ENCODE measurements at regions not wholly inside any gene's neighbourhood (a gene's known extent, or its start where the extent isn't known, plus 50 kb on each side); places are given as distances from the start of the nearest gene placed in this dataset.

GRCh38 chr9:73719660-73720059, 568.0 kb downstream of the ANXA1 start:
- Histone ChIP-seq H3K27ac (ENCODE audit: low read depth in 1 of 3, low read length in 2 of 3) (no peak overlapping the region), H3K36me3 (ENCODE audit: control insufficient read depth in 3 of 3, insufficient read depth in 2 of 3, low read depth in 1 of 3, low read length in 3 of 3) (no peaks in the 10 kb centered on the region), H3K9me3 (ENCODE audit: control insufficient read depth in 2 of 2, insufficient read depth in 1 of 2, low read depth in 1 of 2, low read length in 1 of 2) (peaks cover 0 to 7% of the 10 kb centered on the region in 2 donors), H3K4me1 (ENCODE audit: control insufficient read depth in 3 of 3, insufficient read depth in 2 of 3, low read depth in 1 of 3, low read length in 2 of 3) (no peaks in the 10 kb centered on the region), H3K4me3 (ENCODE audit: low read depth in 1 of 3, low read length in 3 of 3) (no peak overlapping the region), H3K27me3 (ENCODE audit: control insufficient read depth in 3 of 3, insufficient read depth in 3 of 3, low read length in 3 of 3) (no peaks in the 10 kb centered on the region)
- 48 to 72% (median 61%) methylated on average over 1 of the region's 1 CpG for WGBS, 3 donors
- no peak for FAIRE-seq
- DNase-seq: no peak

DNA sequence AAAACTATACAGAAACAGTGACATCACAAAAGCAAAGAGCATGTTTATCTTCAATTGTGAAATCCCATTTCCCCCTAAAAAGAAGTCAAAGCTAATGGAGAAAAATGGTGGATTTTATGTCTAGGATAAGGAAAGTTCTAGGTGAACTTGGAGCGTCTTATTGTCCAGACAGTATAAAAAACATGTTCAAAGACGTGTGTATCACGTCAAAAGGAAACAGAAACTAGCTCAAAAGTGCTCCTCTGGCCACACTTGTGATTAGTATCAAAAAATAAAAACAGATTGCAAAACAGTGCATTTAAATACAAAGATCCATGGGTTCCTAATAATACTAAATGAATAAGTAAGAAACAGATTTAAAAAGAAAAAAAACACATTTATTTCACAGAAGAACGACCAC, 568.9 kb downstream of the ANXA1 start:
- Histone ChIP-seq H3K4me3 (ENCODE audit: low read depth in 1 of 3, low read length in 3 of 3) (no peak overlapping the region), H3K9me3 (ENCODE audit: control insufficient read depth in 2 of 2, insufficient read depth in 1 of 2, low read depth in 1 of 2, low read length in 1 of 2) (peaks cover 0 to 7% of the 10 kb centered on the region in 2 donors), H3K4me1 (ENCODE audit: control insufficient read depth in 3 of 3, insufficient read depth in 2 of 3, low read depth in 1 of 3, low read length in 2 of 3) (no peaks in the 10 kb centered on the region), H3K36me3 (ENCODE audit: control insufficient read depth in 3 of 3, insufficient read depth in 2 of 3, low read depth in 1 of 3, low read length in 3 of 3) (no peaks in the 10 kb centered on the region), H3K27me3 (ENCODE audit: control insufficient read depth in 3 of 3, insufficient read depth in 3 of 3, low read length in 3 of 3) (no peaks in the 10 kb centered on the region), H3K27ac (ENCODE audit: low read depth in 1 of 3, low read length in 2 of 3) (no peak overlapping the region)
- FAIRE-seq: no peak
- DNase-seq: no peak
- WGBS, 3 donors: 53 to 69% (median 56%) methylated on average over 4 of the region's 4 CpGs

- WGBS, 3 donors: 58 to 68% (median 59%) methylated on average over 2 of the region's 2 CpGs
- FAIRE-seq: no peak
- H3K4me1 ChIP-seq (ENCODE audit: control insufficient read depth in 3 of 3, insufficient read depth in 2 of 3, low read depth in 1 of 3, low read length in 2 of 3): no peaks in the 10 kb centered on the region
Measured at GRCh38 chr9:73736270-73736669, 584.6 kb downstream of the ANXA1 start.

DNA sequence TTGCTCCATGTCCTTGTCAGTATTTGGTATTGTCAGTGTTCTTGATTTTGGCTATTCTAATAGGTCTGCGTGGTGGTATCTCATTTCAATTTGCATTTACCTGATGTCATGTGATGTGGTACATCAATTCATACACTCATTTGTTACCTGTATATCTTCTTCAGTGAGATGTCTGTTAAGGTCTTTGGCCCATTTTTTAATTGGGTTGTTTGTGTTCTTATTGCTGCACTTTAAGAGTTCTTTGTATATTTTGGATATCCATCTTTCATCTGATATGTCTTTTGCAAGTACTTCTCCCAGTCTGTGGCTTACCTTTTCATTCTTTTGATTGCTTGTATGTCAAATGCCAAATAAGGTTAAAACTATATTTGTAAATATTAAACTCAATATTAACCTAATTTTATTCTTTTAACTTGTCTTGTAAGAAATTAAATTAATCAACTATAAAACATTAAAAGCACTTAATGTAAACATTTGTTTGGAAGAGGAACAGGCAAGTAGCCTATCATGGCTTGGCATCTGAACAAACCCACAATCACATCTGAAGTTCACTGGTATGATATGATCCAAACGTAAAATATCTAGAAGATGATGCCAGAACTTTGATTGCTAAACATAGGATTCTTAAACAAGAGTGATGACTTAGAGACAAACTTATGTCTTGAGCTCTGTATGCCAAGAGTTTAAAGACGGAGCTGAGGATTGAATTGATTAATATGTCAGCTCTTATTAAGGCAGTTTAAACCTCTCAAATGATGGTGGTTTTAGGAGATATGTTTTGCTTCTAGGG, 587.3 kb downstream of the ANXA1 start:
- WGBS, 3 donors: 67 to 75% (median 74%) methylated on average over 3 of the region's 3 CpGs
- Histone ChIP-seq H3K36me3 (ENCODE audit: control insufficient read depth in 3 of 3, insufficient read depth in 2 of 3, low read depth in 1 of 3, low read length in 3 of 3) (no peaks in the 10 kb centered on the region), H3K4me1 (ENCODE audit: control insufficient read depth in 3 of 3, insufficient read depth in 2 of 3, low read depth in 1 of 3, low read length in 2 of 3) (no peaks in the 10 kb centered on the region), H3K4me3 (ENCODE audit: low read depth in 1 of 3, low read length in 3 of 3) (no peak overlapping the region), H3K27me3 (ENCODE audit: control insufficient read depth in 3 of 3, insufficient read depth in 3 of 3, low read length in 3 of 3) (no peaks in the 10 kb centered on the region), H3K9me3 (ENCODE audit: control insufficient read depth in 2 of 2, insufficient read depth in 1 of 2, low read depth in 1 of 2, low read length in 1 of 2) (no peaks in the 10 kb centered on the region), H3K27ac (ENCODE audit: low read depth in 1 of 3, low read length in 2 of 3) (no peak overlapping the region)
- DNase-seq (no peak), FAIRE-seq (no peak)

More at GRCh38 chr9:73736270-73736669, 584.6 kb downstream of the ANXA1 start:
- Histone ChIP-seq H3K27me3 (ENCODE audit: control insufficient read depth in 3 of 3, insufficient read depth in 3 of 3, low read length in 3 of 3) (no peaks in the 10 kb centered on the region), H3K9me3 (ENCODE audit: control insufficient read depth in 2 of 2, insufficient read depth in 1 of 2, low read depth in 1 of 2, low read length in 1 of 2) (no peaks in the 10 kb centered on the region), H3K4me3 (ENCODE audit: low read depth in 1 of 3, low read length in 3 of 3) (no peak overlapping the region), H3K36me3 (ENCODE audit: control insufficient read depth in 3 of 3, insufficient read depth in 2 of 3, low read depth in 1 of 3, low read length in 3 of 3) (no peaks in the 10 kb centered on the region), H3K27ac (ENCODE audit: low read depth in 1 of 3, low read length in 2 of 3) (no peak overlapping the region)
- no peak for DNase-seq

GRCh38 chr9:73741316-73741715, 589.7 kb downstream of the ANXA1 start:
- Histone ChIP-seq H3K4me1 (ENCODE audit: control insufficient read depth in 3 of 3, insufficient read depth in 2 of 3, low read depth in 1 of 3, low read length in 2 of 3) (no peaks in the 10 kb centered on the region), H3K27me3 (ENCODE audit: control insufficient read depth in 3 of 3, insufficient read depth in 3 of 3, low read length in 3 of 3) (no peaks in the 10 kb centered on the region), H3K4me3 (ENCODE audit: low read depth in 1 of 3, low read length in 3 of 3) (no peak overlapping the region), H3K9me3 (ENCODE audit: control insufficient read depth in 2 of 2, insufficient read depth in 1 of 2, low read depth in 1 of 2, low read length in 1 of 2) (no peaks in the 10 kb centered on the region), H3K36me3 (ENCODE audit: control insufficient read depth in 3 of 3, insufficient read depth in 2 of 3, low read depth in 1 of 3, low read length in 3 of 3) (no peaks in the 10 kb centered on the region), H3K27ac (ENCODE audit: low read depth in 1 of 3, low read length in 2 of 3) (no peak overlapping the region)
- no peak for FAIRE-seq
- WGBS, 3 donors: 20 to 44% (median 24%) methylated on average over 1 of the region's 1 CpG
- DNase-seq: no peak

GRCh38 chr9:73742412-73742811, 590.7 kb downstream of the ANXA1 start:
- Histone ChIP-seq H3K9me3 (ENCODE audit: control insufficient read depth in 2 of 2, insufficient read depth in 1 of 2, low read depth in 1 of 2, low read length in 1 of 2) (no peaks in the 10 kb centered on the region), H3K36me3 (ENCODE audit: control insufficient read depth in 3 of 3, insufficient read depth in 2 of 3, low read depth in 1 of 3, low read length in 3 of 3) (no peaks in the 10 kb centered on the region), H3K27ac (ENCODE audit: low read depth in 1 of 3, low read length in 2 of 3) (no peak overlapping the region), H3K4me1 (ENCODE audit: control insufficient read depth in 3 of 3, insufficient read depth in 2 of 3, low read depth in 1 of 3, low read length in 2 of 3) (no peaks in the 10 kb centered on the region), H3K27me3 (ENCODE audit: control insufficient read depth in 3 of 3, insufficient read depth in 3 of 3, low read length in 3 of 3) (no peaks in the 10 kb centered on the region), H3K4me3 (ENCODE audit: low read depth in 1 of 3, low read length in 3 of 3) (no peak overlapping the region)
- no peak for FAIRE-seq
- WGBS, 3 donors: 71 to 85% (median 73%) methylated on average over 3 of the region's 3 CpGs
- DNase-seq: no peak

GRCh38 chr9:73743826-73744225, 592.2 kb downstream of the ANXA1 start:
- no peak for DNase-seq
- FAIRE-seq: no peak
- 13 to 45% (median 20%) methylated on average over 1 of the region's 1 CpG for WGBS, 3 donors

DNA sequence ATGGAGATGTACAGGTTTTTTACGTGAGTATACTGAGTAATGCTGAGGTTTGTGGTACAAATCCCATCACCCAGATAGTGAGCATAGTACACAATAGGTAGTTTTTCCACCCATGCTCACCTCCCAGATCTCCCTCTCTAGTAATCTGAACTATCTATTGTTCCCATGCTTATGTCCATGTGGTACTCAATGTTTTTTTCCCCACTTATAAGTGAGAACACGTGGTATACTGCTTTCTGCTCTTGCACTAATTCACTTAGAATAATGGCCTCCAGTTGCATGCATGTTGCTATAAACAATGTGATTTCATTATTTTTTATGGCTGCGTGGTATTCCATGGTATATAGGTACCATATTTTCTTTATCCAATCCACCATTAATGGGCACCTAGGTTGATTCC, 593.9 kb downstream of the ANXA1 start:
- Histone ChIP-seq H3K9me3 (ENCODE audit: control insufficient read depth in 2 of 2, insufficient read depth in 1 of 2, low read depth in 1 of 2, low read length in 1 of 2) (no peaks in the 10 kb centered on the region), H3K36me3 (ENCODE audit: control insufficient read depth in 3 of 3, insufficient read depth in 2 of 3, low read depth in 1 of 3, low read length in 3 of 3) (no peaks in the 10 kb centered on the region), H3K4me3 (ENCODE audit: low read depth in 1 of 3, low read length in 3 of 3) (no peak overlapping the region), H3K27me3 (ENCODE audit: control insufficient read depth in 3 of 3, insufficient read depth in 3 of 3, low read length in 3 of 3) (no peaks in the 10 kb centered on the region), H3K27ac (ENCODE audit: low read depth in 1 of 3, low read length in 2 of 3) (no peak overlapping the region), H3K4me1 (ENCODE audit: control insufficient read depth in 3 of 3, insufficient read depth in 2 of 3, low read depth in 1 of 3, low read length in 2 of 3) (no peaks in the 10 kb centered on the region)
- DNase-seq: no peak
- 80 to 90% (median 83%) methylated on average over 3 of the region's 3 CpGs for WGBS, 3 donors
- no peak for FAIRE-seq

More at GRCh38 chr9:73743826-73744225, 592.2 kb downstream of the ANXA1 start:
- H3K36me3 ChIP-seq (ENCODE audit: control insufficient read depth in 3 of 3, insufficient read depth in 2 of 3, low read depth in 1 of 3, low read length in 3 of 3): no peaks in the 10 kb centered on the region
- no peaks in the 10 kb centered on the region for H3K4me1 ChIP-seq (ENCODE audit: control insufficient read depth in 3 of 3, insufficient read depth in 2 of 3, low read depth in 1 of 3, low read length in 2 of 3)
- H3K27me3 ChIP-seq (ENCODE audit: control insufficient read depth in 3 of 3, insufficient read depth in 3 of 3, low read length in 3 of 3): no peaks in the 10 kb centered on the region
- H3K4me3 ChIP-seq (ENCODE audit: low read depth in 1 of 3, low read length in 3 of 3): no peak overlapping the region
- H3K27ac ChIP-seq (ENCODE audit: low read depth in 1 of 3, low read length in 2 of 3): no peak overlapping the region
- H3K9me3 ChIP-seq (ENCODE audit: control insufficient read depth in 2 of 2, insufficient read depth in 1 of 2, low read depth in 1 of 2, low read length in 1 of 2): no peaks in the 10 kb centered on the region

DNA sequence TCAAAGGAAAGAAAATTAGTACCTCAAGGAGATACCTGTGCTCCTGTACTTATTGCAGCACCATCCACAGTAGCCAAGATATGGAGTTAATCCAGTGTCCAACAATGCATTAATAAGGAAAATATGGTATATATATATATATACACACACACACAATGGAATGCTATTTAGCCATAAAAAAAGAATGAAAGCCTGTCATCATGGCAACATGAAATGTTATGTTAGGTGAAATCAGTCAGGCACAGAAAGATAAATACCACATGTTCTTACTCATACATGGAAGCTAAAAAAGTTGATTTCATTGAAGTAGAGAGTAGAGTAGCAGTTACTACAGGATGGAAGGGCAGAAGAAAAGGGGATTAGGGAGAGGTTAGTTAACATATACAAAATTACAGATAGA, 601.5 kb downstream of the ANXA1 start:
- no peak overlapping the region for H3K4me3 ChIP-seq (ENCODE audit: low read depth in 1 of 3, low read length in 3 of 3)
- H3K36me3 ChIP-seq (ENCODE audit: control insufficient read depth in 3 of 3, insufficient read depth in 2 of 3, low read depth in 1 of 3, low read length in 3 of 3): no peaks in the 10 kb centered on the region
- H3K4me1 ChIP-seq (ENCODE audit: control insufficient read depth in 3 of 3, insufficient read depth in 2 of 3, low read depth in 1 of 3, low read length in 2 of 3): no peaks in the 10 kb centered on the region
- no peak overlapping the region for H3K27ac ChIP-seq (ENCODE audit: low read depth in 1 of 3, low read length in 2 of 3)
- peaks cover 0 to 3% of the 10 kb centered on the region in 2 donors for H3K9me3 ChIP-seq (ENCODE audit: control insufficient read depth in 2 of 2, insufficient read depth in 1 of 2, low read depth in 1 of 2, low read length in 1 of 2)
- no peaks in the 10 kb centered on the region for H3K27me3 ChIP-seq (ENCODE audit: control insufficient read depth in 3 of 3, insufficient read depth in 3 of 3, low read length in 3 of 3)
- DNase-seq (no peak), FAIRE-seq (no peak)
